Activated CD4-positive, alpha-beta memory T cell treated with anti-CD3 and anti-CD28 coated beads, Interleukin-2, amount 10 ng/mL, durations not matched to agents 7 days and 5 days (primary cell): ENCODE measurements at regions not wholly inside any gene's neighbourhood (a gene's known extent, or its start where the extent isn't known, plus 50 kb on each side); places are given as distances from the start of the nearest gene placed in this dataset.
"Not testable (repeated sequence)": the region's sequence is repeated elsewhere in the genome, so short reads cannot be mapped to it uniquely, and the experiment has no call there.

Experiments used
- CTCF ChIA-PET: fragments of 350-600 bp; sonication (Branson Sonifier 250); formaldehyde crosslinking; loops from one replicate; lab custom pipeline; 2021; ENCODE audit warnings: antibody characterized with exemption, inconsistent platforms; lab: Charles Lee
- POLR2A ChIA-PET: fragments of 350-600 bp; sonication (Branson Sonifier 250); formaldehyde crosslinking; loops from one replicate; lab custom pipeline; 2021; ENCODE audit warnings: antibody characterized with exemption; lab: Charles Lee
- DNase-seq: peaks from one replicate; pipeline ENCODE4 v3.0.0-alpha.2; 2020
- H3K27ac Mint-ChIP-seq: one replicate; pipeline ENCODE4 v1.8.0; 2021; ENCODE audit warnings: mild to moderate bottlenecking, mixed read lengths
- H3K27me3 Mint-ChIP-seq: one replicate; pipeline ENCODE4 v1.8.0; 2021; ENCODE audit warnings: mixed read lengths
- H3K36me3 Mint-ChIP-seq: one replicate; pipeline ENCODE4 v1.8.0; 2021; ENCODE audit warnings: low read depth, mixed read lengths
- H3K4me1 Mint-ChIP-seq: one replicate; pipeline ENCODE4 v1.8.0; 2021; ENCODE audit warnings: mixed read lengths
- H3K4me3 Mint-ChIP-seq: one replicate; pipeline ENCODE4 v1.8.0; 2021; ENCODE audit warnings: mild to moderate bottlenecking, mixed read lengths
- H3K9me3 Mint-ChIP-seq: one replicate; pipeline ENCODE4 v1.8.0; 2021; ENCODE audit warnings: mixed read lengths

DNA sequence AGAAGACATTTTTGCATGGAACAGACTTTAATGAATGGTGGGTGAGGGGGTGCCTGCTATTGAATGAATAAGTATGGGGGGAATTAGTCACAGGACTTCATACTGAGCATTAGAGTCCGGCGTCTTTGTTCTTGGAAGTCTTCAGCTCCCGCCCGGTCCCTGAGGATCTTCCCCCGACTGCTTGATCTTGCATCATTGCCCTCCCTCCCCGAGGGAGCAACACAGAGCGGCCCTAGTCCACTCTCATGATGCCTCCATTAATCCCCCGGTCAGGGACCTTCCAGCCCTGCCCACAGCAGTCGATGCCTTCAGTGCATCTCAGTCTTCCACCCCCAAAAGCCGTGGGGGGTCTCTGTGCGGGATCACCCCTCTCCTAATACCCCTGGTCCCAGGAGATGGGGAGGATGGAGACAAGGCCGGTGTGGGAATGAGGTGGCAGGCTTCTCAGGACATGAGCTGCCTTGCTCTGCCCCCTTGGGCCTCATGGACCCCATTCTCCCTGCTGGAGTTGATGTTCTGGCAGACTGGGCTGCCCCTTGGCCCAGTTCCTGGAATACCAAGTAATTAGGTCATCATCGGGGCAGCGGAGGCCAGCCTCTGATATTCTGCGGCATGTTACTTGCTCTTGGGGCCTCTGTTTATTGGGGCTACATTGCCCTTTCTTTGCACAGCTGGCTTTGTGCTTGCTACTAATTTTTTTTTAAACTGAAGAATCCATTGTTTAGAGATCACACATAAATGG lies 110.5 kb upstream of the PLGLB2 start:
- H3K36me3 Mint-ChIP-seq, H3K4me3 Mint-ChIP-seq, DNase-seq, H3K27ac Mint-ChIP-seq, H3K27me3 Mint-ChIP-seq, CTCF ChIA-PET, H3K9me3 Mint-ChIP-seq, POLR2A ChIA-PET: not testable (repeated sequence)
- peaks cover 13% of the 10 kb centered on the region for H3K4me1 Mint-ChIP-seq

DNA sequence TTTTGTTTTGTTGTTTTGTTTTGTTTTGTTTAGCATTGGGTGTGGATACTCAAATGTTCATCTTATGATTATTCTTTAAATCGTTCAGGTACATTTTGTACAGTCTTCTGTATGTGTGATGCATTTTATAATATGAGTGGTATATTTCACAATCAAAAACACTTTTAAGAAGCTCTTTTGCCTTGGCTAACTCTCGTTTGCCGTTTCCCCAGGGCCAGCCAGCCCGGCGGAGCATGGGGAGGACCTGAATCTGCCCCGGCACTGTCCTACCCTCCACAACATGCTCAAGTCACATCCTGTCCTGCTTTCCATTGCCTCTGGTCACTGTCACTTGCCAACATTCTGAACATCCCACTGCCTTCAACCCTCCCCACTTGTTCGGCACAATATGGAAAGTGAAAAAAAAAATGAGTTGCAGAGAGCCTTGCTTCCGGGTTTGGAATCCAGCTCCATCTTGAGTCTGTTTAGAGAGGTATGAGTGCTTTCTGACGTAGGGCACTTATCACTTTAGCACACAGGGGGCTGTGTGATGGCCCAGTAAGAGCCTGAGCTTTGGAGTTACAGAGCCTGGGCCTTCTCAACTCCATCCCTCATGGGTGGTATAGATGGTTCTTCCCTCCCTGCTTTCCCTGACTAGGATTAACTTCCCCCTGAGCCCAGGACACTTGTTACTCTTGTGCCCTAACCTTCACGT lies 109.6 kb upstream of the PLGLB2 start:
- H3K4me1 Mint-ChIP-seq, result peaks cover 11% of the 10 kb centered on the region
- POLR2A ChIA-PET, H3K4me3 Mint-ChIP-seq, H3K36me3 Mint-ChIP-seq, H3K27ac Mint-ChIP-seq, CTCF ChIA-PET, DNase-seq, H3K27me3 Mint-ChIP-seq, H3K9me3 Mint-ChIP-seq: not testable (repeated sequence)

DNA sequence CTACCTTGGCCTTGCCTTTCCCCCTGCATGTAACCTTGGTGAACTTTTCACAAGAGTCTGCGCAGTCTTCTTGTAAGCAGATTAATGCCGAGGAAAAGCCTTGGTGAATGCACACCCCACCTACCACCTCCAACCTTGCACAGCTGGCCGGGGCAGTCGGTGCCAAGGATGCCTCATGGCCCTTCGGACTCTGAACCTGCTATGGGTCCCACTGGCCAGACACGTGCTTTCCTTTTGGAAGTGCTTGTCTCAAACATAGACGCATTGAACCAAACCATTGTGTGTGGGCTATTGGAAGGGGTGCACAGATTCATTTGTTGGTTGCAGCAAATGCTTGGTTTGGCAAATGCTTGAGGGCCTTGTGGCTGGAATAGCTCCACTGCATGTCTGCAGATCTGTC lies 109.0 kb upstream of the PLGLB2 start:
- H3K4me3 Mint-ChIP-seq, H3K27me3 Mint-ChIP-seq, H3K27ac Mint-ChIP-seq, H3K36me3 Mint-ChIP-seq, POLR2A ChIA-PET, H3K9me3 Mint-ChIP-seq, CTCF ChIA-PET, DNase-seq, H3K4me1 Mint-ChIP-seq: not testable (repeated sequence)

DNA sequence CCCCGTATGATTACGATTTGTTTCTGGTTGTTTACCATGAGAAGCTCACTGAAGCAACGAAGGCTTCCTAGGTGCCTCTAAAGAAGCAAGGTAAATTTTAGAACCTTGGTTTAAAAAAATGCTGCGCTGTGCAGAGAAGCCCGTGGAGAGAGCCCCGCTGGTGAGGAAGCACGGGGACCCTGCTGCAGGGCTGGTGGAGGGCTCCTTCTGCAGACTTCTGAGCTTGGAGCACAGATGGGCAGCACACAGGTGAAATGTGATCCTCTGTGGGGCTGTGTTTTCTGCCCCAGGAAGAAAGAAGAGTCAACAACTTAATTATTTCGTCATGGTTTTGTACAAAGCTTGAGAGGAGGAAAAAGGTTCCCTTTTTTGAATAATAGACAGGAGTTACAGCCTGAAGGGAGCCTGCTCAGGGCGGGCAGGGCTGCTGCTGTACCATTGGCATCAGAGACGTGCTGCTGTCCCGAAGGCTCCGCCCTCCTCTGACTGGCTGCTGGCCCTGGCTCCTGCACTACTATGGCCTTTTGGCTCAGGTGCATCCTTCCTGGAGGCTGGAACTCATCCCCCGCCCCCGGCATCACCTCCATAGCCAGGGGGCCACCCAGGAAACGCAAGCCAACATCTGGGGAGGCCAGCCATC lies 108.0 kb upstream of the PLGLB2 start:
- H3K9me3 Mint-ChIP-seq, H3K4me3 Mint-ChIP-seq, H3K36me3 Mint-ChIP-seq, H3K27me3 Mint-ChIP-seq, CTCF ChIA-PET, H3K27ac Mint-ChIP-seq, POLR2A ChIA-PET, H3K4me1 Mint-ChIP-seq, DNase-seq: not testable (repeated sequence)

DNA sequence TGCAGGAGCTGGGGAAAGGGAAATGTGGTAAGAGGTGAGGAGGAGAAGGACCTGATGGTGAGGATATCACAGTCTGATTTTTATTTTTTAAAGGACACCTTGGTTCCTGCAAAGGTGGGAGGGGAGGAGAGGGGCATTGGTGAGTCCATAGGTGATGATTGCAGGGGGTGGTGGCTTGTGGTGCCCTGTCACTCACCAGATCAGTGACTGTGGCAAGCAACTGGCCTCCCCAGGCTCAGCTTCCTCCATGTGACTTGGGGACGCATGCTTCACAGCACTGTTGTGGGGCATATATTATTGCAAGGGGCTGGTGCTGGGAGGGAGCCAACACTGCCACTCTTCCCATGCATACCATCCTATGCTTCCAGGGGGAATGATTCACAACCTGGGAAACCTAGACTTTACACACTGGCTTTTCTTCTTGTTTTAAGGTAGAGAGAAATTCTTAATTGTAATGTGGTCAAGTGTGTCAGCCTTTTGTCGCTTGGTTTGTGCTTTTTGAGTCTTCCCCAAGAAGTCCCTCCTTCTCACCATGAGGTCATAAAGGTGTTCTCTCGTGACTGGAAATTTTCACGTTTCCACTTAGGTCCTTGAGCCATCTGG lies 106.8 kb upstream of the PLGLB2 start:
- H3K4me3 Mint-ChIP-seq, H3K27me3 Mint-ChIP-seq, CTCF ChIA-PET, DNase-seq, H3K36me3 Mint-ChIP-seq, H3K27ac Mint-ChIP-seq, POLR2A ChIA-PET, H3K9me3 Mint-ChIP-seq, H3K4me1 Mint-ChIP-seq: not testable (repeated sequence)

DNA sequence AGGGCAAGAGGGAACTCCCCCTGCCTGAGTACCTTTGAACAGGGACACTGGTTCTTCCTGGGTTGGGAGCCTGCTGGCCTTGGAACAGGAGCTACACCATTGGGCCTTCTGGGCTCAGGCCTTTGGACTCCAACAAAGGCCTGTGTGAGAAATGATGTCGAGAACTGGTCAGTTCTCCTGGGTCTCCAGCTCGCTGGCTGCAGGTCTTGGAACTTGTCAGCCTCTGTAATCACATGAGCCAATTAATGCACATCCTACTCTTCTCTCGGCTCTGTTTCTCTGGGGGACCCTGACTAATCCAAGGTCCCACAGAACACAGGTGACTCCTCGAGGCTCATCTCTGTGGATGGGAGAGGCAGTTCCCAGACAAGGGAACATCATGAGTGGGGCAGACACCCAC lies 104.7 kb upstream of the PLGLB2 start:
- H3K27ac Mint-ChIP-seq, H3K4me1 Mint-ChIP-seq, H3K36me3 Mint-ChIP-seq, H3K4me3 Mint-ChIP-seq, POLR2A ChIA-PET, DNase-seq, H3K9me3 Mint-ChIP-seq, H3K27me3 Mint-ChIP-seq, CTCF ChIA-PET: not testable (repeated sequence)

DNA sequence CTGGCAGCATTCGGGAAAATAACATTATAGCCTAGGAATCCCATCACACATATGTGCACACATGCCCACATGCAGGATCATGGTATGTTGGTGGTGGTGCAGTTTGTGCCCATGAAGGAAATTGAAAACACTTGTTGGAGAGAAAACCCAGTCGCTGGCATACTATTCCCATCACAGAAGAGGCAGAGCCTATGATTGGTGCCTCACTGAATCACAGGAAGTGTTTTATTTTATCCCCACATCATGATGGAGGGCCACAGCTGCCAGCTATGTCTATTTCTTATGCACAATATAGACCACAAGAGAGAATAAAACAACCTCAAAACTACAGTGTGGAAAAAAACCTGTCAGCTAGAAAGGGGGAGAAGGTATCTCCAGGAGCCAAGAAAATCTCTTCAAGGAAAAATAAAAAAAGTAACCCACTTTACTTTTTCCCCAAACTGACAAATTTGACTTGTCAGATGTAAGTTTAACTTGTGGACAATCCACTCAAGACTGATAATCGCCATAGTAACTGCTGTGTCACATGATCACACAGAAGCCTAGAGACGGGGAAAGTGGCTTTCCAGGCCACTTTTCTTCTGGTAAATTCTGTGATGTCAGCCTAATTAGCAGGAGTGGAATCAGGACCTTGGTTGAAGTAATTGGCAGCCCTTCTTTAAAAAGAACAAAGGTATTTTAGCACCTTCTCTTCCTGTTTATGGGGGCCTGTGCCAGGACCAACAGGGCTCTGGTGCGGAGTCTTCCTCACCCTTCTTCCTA lies 100.0 kb upstream of the PLGLB2 start:
- DNase-seq, POLR2A ChIA-PET, H3K4me3 Mint-ChIP-seq, CTCF ChIA-PET, H3K4me1 Mint-ChIP-seq, H3K27me3 Mint-ChIP-seq, H3K27ac Mint-ChIP-seq, H3K36me3 Mint-ChIP-seq, H3K9me3 Mint-ChIP-seq: not testable (repeated sequence)

DNA sequence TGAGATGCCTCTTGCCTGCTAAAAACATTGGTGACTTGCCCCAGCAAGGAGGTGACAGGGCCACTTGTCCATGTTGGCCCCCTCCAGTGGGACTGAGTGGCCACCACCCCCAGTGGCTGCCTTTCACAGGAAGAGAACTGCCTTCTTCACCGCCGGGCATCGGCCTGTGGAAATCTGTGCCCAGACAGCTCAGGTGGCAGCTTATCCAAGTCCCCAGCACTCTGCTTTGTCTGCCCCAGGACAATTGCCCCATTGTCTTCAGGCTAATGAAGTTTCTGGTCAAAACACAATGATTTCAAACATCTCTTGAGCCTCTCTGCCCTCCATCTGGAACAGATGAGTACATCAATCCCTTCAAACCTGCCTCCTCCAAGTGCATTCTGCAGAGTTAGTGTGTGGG lies 99.1 kb upstream of the PLGLB2 start:
- DNase-seq, H3K4me1 Mint-ChIP-seq, H3K27me3 Mint-ChIP-seq, H3K36me3 Mint-ChIP-seq, H3K4me3 Mint-ChIP-seq, CTCF ChIA-PET, H3K27ac Mint-ChIP-seq, POLR2A ChIA-PET, H3K9me3 Mint-ChIP-seq: not testable (repeated sequence)

DNA sequence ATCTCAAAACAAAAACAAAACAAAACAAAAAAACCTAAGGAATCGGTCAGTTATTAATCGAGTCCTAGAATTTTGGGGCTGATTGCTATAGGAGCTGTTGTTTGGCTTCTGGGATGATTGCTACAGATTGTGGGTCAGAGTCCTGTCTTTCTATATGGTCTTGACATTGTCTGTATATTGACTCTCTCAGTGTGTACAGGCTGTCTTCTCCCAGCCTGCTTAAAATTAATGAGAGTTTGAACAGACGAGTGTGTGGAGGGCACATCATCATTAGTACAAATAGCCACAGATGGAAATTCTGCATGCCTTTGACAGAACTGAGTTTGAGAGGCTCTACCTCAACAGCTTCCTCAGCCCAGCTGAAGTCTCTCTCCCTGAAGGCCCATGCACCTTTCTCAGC lies 98.0 kb upstream of the PLGLB2 start:
- H3K4me1 Mint-ChIP-seq, H3K36me3 Mint-ChIP-seq, H3K4me3 Mint-ChIP-seq, DNase-seq, POLR2A ChIA-PET, H3K27ac Mint-ChIP-seq, CTCF ChIA-PET, H3K27me3 Mint-ChIP-seq, H3K9me3 Mint-ChIP-seq: not testable (repeated sequence)

DNA sequence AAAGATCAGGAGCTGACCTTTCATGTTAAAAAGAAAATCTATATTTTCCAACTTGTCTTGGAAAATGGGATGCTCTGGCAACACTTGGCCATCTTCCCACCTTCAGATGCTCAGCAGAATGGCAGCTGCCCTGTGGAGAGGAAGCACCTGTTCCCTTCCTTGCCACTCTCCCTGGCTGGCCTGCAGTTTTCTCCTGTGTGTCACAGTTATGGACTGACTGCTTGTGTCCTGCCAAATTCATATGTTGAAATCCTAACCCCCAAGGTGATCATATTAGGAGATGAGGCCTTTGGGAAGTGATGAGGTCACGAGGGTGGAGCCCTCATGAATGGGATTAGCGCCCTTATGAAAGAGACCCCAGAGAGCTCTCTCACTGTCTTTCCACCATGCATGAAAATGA lies 97.0 kb upstream of the PLGLB2 start:
- H3K4me1 Mint-ChIP-seq, H3K9me3 Mint-ChIP-seq, CTCF ChIA-PET, H3K27ac Mint-ChIP-seq, H3K4me3 Mint-ChIP-seq, DNase-seq, H3K27me3 Mint-ChIP-seq, POLR2A ChIA-PET, H3K36me3 Mint-ChIP-seq: not testable (repeated sequence)

DNA sequence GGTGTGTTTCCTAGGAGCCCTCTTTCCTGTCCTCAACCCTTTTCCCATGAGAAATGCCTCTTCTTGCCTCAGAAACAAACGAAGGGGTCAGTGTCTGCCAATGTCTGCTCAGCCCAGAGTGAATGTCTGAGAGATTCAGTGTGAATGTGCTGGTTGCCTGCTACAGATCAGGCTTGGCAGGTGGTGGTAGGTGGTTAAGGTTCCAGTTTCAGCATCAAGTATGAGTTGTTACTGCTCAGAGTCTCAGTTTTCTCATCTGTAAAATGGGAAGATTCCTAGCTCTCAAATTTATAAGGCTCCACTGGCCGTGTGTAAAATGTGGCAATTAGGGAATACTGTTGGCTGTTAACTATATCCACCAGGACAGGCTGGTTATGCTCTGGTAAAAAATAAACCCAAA lies 96.3 kb upstream of the PLGLB2 start:
- H3K27me3 Mint-ChIP-seq, POLR2A ChIA-PET, H3K27ac Mint-ChIP-seq, CTCF ChIA-PET, H3K4me3 Mint-ChIP-seq, H3K9me3 Mint-ChIP-seq, H3K4me1 Mint-ChIP-seq, DNase-seq, H3K36me3 Mint-ChIP-seq: not testable (repeated sequence)

DNA sequence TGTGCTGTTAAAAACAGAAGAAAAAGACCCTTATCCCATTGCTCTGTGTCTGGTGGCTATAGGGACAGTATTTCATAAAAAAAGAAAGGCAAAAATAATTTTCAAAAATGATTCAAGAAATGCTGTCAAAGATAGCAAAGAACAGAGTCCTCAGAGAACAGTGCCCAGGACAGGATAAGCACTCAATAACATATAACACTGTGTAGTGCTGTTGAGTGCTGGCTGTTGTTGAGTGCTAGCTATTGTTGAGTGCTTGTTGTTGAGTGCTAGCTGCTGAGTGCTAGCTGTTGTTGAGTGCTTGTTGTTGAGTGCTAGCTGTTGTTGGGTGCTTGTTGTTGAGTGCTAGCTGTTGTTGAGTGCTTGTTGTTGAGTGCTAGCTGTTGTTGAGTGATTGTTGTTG lies 94.5 kb upstream of the PLGLB2 start:
- H3K4me1 Mint-ChIP-seq, CTCF ChIA-PET, H3K27ac Mint-ChIP-seq, DNase-seq, H3K9me3 Mint-ChIP-seq, H3K4me3 Mint-ChIP-seq, H3K27me3 Mint-ChIP-seq, H3K36me3 Mint-ChIP-seq, POLR2A ChIA-PET: not testable (repeated sequence)

DNA sequence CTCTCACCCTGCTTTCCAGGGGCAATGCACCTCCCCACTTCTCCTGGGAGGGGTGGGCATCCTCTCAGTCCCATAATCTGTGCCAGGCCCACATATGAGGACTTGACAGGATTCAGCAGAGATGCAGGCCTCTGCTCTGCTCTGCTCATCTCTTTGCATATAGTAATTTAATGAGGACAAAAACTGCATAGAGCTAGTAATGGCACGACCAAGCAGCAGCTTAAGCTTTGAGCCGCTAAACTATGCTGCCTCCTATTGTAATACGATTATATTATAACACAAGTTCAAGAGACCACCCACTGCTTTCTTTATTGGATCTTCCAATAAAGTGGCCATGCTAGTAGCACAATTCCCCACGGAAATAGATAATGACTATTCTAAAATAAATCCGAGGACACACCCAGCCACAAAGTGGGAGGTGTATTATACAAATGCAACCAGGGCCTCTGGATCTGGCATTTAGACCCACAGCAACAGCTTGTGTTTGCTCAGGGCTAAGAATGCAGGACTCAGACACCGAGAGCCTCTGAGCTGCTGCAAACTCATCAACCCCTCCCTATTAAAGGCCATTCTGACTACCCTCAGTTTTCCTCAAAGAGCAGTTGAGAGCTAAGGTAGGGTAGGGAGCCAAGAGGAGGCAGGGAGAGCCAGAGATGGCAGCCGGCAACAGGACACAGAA lies 93.6 kb upstream of the PLGLB2 start:
- DNase-seq, H3K4me3 Mint-ChIP-seq, H3K27ac Mint-ChIP-seq, H3K9me3 Mint-ChIP-seq, H3K4me1 Mint-ChIP-seq, POLR2A ChIA-PET, H3K36me3 Mint-ChIP-seq, H3K27me3 Mint-ChIP-seq, CTCF ChIA-PET: not testable (repeated sequence)
